ENCODE measurements at regions not wholly inside any gene's neighbourhood (a gene's known extent, or its start where the extent isn't known, plus 50 kb on each side); places are given as distances from the start of the nearest gene placed in this dataset.

DNA sequence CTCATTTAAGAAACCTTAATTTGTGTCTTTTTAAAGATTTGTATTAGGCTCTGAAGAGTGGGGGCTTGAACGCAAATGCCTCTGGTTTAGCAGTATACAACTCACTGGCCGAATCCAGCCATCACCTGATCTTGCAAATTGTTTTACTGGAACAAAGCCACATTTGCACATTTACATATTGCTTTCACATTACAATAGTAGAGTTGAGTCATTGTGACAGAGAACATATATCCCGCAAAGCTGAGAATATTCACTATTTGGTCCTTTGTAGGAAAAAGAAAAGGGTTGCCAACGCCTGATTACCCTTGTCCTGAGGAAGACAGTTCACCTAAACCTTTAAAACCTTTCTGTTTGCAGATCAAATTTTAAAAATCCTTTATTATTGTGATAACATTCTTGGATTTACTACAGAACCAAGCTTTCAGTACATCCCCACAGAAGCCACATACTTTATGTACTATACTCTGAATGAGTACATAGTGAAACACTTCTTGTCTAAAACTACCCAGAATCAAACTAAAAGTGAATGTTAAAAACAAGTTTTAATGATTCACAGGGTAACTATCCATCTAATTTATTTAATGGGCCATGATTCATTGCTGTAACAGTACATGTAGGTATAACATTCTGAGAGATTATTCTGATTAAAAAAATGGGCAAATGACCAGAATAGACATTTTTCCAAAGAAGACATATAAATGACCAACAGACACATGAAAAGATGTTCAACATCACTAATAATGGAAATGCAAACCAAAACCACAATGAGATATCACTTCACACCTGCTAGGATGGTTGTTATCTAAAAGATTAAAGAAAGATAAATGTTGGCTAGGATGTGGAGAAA, 161.0 kb downstream of the SLC25A46 start:
- TF ChIP-seq, protein P1, sequence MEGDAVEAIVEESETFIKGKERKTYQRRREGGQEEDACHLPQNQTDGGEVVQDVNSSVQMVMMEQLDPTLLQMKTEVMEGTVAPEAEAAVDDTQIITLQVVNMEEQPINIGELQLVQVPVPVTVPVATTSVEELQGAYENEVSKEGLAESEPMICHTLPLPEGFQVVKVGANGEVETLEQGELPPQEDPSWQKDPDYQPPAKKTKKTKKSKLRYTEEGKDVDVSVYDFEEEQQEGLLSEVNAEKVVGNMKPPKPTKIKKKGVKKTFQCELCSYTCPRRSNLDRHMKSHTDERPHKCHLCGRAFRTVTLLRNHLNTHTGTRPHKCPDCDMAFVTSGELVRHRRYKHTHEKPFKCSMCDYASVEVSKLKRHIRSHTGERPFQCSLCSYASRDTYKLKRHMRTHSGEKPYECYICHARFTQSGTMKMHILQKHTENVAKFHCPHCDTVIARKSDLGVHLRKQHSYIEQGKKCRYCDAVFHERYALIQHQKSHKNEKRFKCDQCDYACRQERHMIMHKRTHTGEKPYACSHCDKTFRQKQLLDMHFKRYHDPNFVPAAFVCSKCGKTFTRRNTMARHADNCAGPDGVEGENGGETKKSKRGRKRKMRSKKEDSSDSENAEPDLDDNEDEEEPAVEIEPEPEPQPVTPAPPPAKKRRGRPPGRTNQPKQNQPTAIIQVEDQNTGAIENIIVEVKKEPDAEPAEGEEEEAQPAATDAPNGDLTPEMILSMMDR (IDR thresholded peaks at IDR 0.05; ENCODE audit: insufficient read depth, low read depth, low read length): no peak
- no peak for TF ChIP-seq EZH2 (IDR thresholded peaks at IDR 0.05; ENCODE audit: insufficient read depth, low read length)

Measured in astrocyte (in vitro differentiated cells and primary cell).